ENCODE measurements at regions not wholly inside any gene's neighbourhood (a gene's known extent, or its start where the extent isn't known, plus 50 kb on each side); places are given as distances from the start of the nearest gene placed in this dataset.

- TF ChIP-seq CTCF (conservative IDR thresholded peaks at IDR 0.05 in 1 of 2, IDR thresholded peaks at IDR 0.05 in 1 of 2; ENCODE audit: low read depth in 1 of 2, low read length in 2 of 2) (no peak), EZH2 (IDR thresholded peaks at IDR 0.05; ENCODE audit: low read length, missing control alignments) (no peak)
These were observed 56.8 kb upstream of the HS6ST1 start for GRCh38 chr2:128375454-128375853.
